ENCODE measurements at regions not wholly inside any gene's neighbourhood (a gene's known extent, or its start where the extent isn't known, plus 50 kb on each side); places are given as distances from the start of the nearest gene placed in this dataset.

- TF ChIP-seq CTCF (IDR thresholded peaks at IDR 0.05; ENCODE audit: low read depth, low read length, poor library complexity, severe bottlenecking): no peak
- no peak for TF ChIP-seq EZH2phosphoT487 (IDR thresholded peaks at IDR 0.05; ENCODE audit: borderline replicate concordance, low read length)
Observed at GRCh38 chr6:145332011-145332410, 403.3 kb downstream of the EPM2A start.
